IMR-90 (cell line): ENCODE measurements at regions not wholly inside any gene's neighbourhood (a gene's known extent, or its start where the extent isn't known, plus 50 kb on each side); places are given as distances from the start of the nearest gene placed in this dataset.

ENCODE experiments used
- CEBPB ChIP-seq: IDR thresholded peaks from 2 replicates; pipeline ENCODE4 v1.6.1; 2012; ENCODE audit warnings: low read depth, low read length, improper control_type of control experiment
- MAFK ChIP-seq: IDR thresholded peaks from 2 replicates; pipeline ENCODE4 v1.6.1; 2012; ENCODE audit warnings: low read depth, low read length, improper control_type of control experiment
- MAZ ChIP-seq: IDR thresholded peaks from 2 replicates; pipeline ENCODE4 v1.6.1; 2012; ENCODE audit warnings: low read depth, mild to moderate bottlenecking, low read length, improper control_type of control experiment, moderate library complexity, borderline replicate concordance
- POLR2A ChIP-seq: IDR thresholded peaks from 2 replicates; pipeline ENCODE4 v1.6.1; 2012; ENCODE audit warnings: mild to moderate bottlenecking, low read depth, low read length
- TF ChIP-seq, protein P1 (sequence below): conservative IDR thresholded peaks from 2 replicates; pipeline ENCODE4 v1.5.1; 2012; ENCODE audit warnings: mild to moderate bottlenecking, low read depth, low read length, improper control_type of control experiment
- TF ChIP-seq, protein P2 (sequence below): fragments of 150-350 bp; IDR thresholded peaks from 2 replicates; pipeline ENCODE4 v1.6.1; 2016; ENCODE audit warnings: low read depth, mild to moderate bottlenecking, low read length, moderate library complexity, borderline replicate concordance

GRCh38 chr3:74445541-74445940 lies 168.9 kb downstream of the CNTN3 start:
- TF ChIP-seq, protein P1, sequence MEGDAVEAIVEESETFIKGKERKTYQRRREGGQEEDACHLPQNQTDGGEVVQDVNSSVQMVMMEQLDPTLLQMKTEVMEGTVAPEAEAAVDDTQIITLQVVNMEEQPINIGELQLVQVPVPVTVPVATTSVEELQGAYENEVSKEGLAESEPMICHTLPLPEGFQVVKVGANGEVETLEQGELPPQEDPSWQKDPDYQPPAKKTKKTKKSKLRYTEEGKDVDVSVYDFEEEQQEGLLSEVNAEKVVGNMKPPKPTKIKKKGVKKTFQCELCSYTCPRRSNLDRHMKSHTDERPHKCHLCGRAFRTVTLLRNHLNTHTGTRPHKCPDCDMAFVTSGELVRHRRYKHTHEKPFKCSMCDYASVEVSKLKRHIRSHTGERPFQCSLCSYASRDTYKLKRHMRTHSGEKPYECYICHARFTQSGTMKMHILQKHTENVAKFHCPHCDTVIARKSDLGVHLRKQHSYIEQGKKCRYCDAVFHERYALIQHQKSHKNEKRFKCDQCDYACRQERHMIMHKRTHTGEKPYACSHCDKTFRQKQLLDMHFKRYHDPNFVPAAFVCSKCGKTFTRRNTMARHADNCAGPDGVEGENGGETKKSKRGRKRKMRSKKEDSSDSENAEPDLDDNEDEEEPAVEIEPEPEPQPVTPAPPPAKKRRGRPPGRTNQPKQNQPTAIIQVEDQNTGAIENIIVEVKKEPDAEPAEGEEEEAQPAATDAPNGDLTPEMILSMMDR: no peak
- TF ChIP-seq, protein P2, sequence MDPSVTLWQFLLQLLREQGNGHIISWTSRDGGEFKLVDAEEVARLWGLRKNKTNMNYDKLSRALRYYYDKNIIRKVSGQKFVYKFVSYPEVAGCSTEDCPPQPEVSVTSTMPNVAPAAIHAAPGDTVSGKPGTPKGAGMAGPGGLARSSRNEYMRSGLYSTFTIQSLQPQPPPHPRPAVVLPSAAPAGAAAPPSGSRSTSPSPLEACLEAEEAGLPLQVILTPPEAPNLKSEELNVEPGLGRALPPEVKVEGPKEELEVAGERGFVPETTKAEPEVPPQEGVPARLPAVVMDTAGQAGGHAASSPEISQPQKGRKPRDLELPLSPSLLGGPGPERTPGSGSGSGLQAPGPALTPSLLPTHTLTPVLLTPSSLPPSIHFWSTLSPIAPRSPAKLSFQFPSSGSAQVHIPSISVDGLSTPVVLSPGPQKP: no peak
- TF ChIP-seq MAZ: no peak
- TF ChIP-seq POLR2A: no peak
- no peak for TF ChIP-seq CEBPB
- TF ChIP-seq MAFK: no peak
